MCF 10A (cell line): ENCODE measurements at regions not wholly inside any gene's neighbourhood (a gene's known extent, or its start where the extent isn't known, plus 50 kb on each side); places are given as distances from the start of the nearest gene placed in this dataset.

Source experiments
- BruUV-seq: library from RNA; stranded (reverse); fragments of 400-500 nt; replicated peaks from 2 replicates; lab custom pipeline; 2021; lab: Mats Ljungman, UMichigan
- CTCF ChIA-PET: fragments of 300-600 bp; sonication (Branson Sonifier 250); formaldehyde crosslinking; extraction: SDS; loops from one replicate; lab custom pipeline; 2021; ENCODE audit warnings: antibody characterized with exemption, inconsistent platforms; lab: Yijun Ruan, JAX
- POLR2A ChIA-PET: fragments of 300-600, 350-650 bp; sonication (Branson Sonifier 250); formaldehyde crosslinking; extraction: SDS; loops from one replicate; lab custom pipeline; 2020; ENCODE audit warnings: antibody characterized with exemption, inconsistent platforms; lab: Yijun Ruan, JAX
- DNase-seq: peaks from one replicate; pipeline ENCODE4 v3.0.0-alpha.2; 2018; ENCODE audit not compliant: unreplicated experiment
- H3K27ac Mint-ChIP-seq: one replicate; pipeline ENCODE4 v1.8.0; 2022; ENCODE audit warnings: mild to moderate bottlenecking, low read depth, mixed read lengths; ENCODE audit not compliant: unreplicated experiment
- H3K27me3 Mint-ChIP-seq: one replicate; pipeline ENCODE4 v1.8.0; 2022; ENCODE audit warnings: mixed read lengths; ENCODE audit not compliant: insufficient read depth, unreplicated experiment
- H3K36me3 Mint-ChIP-seq: one replicate; pipeline ENCODE4 v1.8.0; 2022; ENCODE audit warnings: mild to moderate bottlenecking, moderate library complexity, mixed read lengths; ENCODE audit not compliant: insufficient read depth, unreplicated experiment
- H3K4me1 Mint-ChIP-seq: one replicate; pipeline ENCODE4 v1.8.0; 2022; ENCODE audit warnings: mixed read lengths; ENCODE audit not compliant: insufficient read depth, unreplicated experiment
- H3K4me3 Mint-ChIP-seq: one replicate; pipeline ENCODE4 v1.8.0; 2022; ENCODE audit warnings: mild to moderate bottlenecking, moderate library complexity, mixed read lengths; ENCODE audit not compliant: unreplicated experiment
- H3K9me3 Mint-ChIP-seq: one replicate; pipeline ENCODE4 v1.8.0; 2022; ENCODE audit warnings: mixed read lengths; ENCODE audit not compliant: unreplicated experiment
- CTCF ChIP-seq: fragments of 200-600 bp; IDR thresholded peaks from one replicate; pipeline ENCODE4 v1.8.0; 2022; ENCODE audit warnings: antibody characterized with exemption, mild to moderate bottlenecking; ENCODE audit not compliant: unreplicated experiment
- intact Hi-C: fragments of 100-400 bp; cut with micrococcal nuclease; formaldehyde crosslinking; loops from 2 replicates; pipeline ENCODE4 v1.14.1; 2022

- intact Hi-C loops = loop anchor here (2.0 kb wide), 1 partner anchor 79 kb away; no protein-coding TSS in a partner anchor
- H3K27me3 Mint-ChIP-seq = no peaks in the 10 kb centered on the region
- TF ChIP-seq CTCF = no peak
- peak overlapping the region; percentile 65 for H3K4me3 Mint-ChIP-seq
- H3K27ac Mint-ChIP-seq = peak overlapping the region; percentile 97
- H3K9me3 Mint-ChIP-seq = no peaks in the 10 kb centered on the region
- DNase-seq = peak; percentile 66
- peaks cover 25% of the 10 kb centered on the region for H3K4me1 Mint-ChIP-seq
- H3K36me3 Mint-ChIP-seq = no peaks in the 10 kb centered on the region
- no TSS peak for BruUV-seq
- CTCF ChIA-PET = interaction anchor here (5.1 kb wide), 1 partner anchor 232 kb away, joined by 35 read pairs; no protein-coding TSS in a partner anchor
- POLR2A ChIA-PET = interaction anchor here (0.5 to 1.9 kb wide), 4 partner anchors 8 to 117 kb away, joined by 3 to 7 read pairs (median 3); no protein-coding TSS in a partner anchor
These were observed 80.2 kb upstream of the RNF217 start for GRCh38 chr6:124881898-124882578.

GRCh38 chr6:124882579-124883393 is 79.5 kb upstream of the RNF217 start:
- Mint-ChIP-seq H3K9me3 (no peaks in the 10 kb centered on the region), H3K4me1 (peaks cover 25% of the 10 kb centered on the region), H3K4me3 (peak overlapping the region; percentile 65), H3K36me3 (no peaks in the 10 kb centered on the region), H3K27me3 (no peaks in the 10 kb centered on the region), H3K27ac (peak overlapping the region; percentile 97)
- DNase-seq = peak; percentile 73
- TF ChIP-seq CTCF = no peak
- no TSS peak for BruUV-seq
- intact Hi-C loops = loop anchor here (2.0 kb wide), 1 partner anchor 78 kb away; no protein-coding TSS in a partner anchor
- ChIA-PET CTCF (interaction anchor here (5.1 kb wide), 1 partner anchor 231 kb away, joined by 35 read pairs; no protein-coding TSS in a partner anchor), POLR2A (interaction anchor here (0.5 to 1.2 kb wide), 3 partner anchors 79 to 116 kb away, joined by 3 read pairs; no protein-coding TSS in a partner anchor)

- H3K9me3 Mint-ChIP-seq = no peaks in the 10 kb centered on the region
- peaks cover 24% of the 10 kb centered on the region for H3K4me1 Mint-ChIP-seq
- no peak for DNase-seq
- H3K36me3 Mint-ChIP-seq = no peaks in the 10 kb centered on the region
- H3K4me3 Mint-ChIP-seq = no peak overlapping the region
- no TSS peak for BruUV-seq
- POLR2A ChIA-PET = no interaction called here
- intact Hi-C loops = no loop called here
- CTCF ChIA-PET = no interaction called here
- H3K27me3 Mint-ChIP-seq = no peaks in the 10 kb centered on the region
- no peak overlapping the region for H3K27ac Mint-ChIP-seq
- no peak for TF ChIP-seq CTCF
These were observed 77.1 kb upstream of the RNF217 start for GRCh38 chr6:124885171-124885570.
